H1 (cell line): ENCODE measurements at regions not wholly inside any gene's neighbourhood (a gene's known extent, or its start where the extent isn't known, plus 50 kb on each side); places are given as distances from the start of the nearest gene placed in this dataset.

ENCODE experiments used
- CTCF ChIA-PET: fragments of 300-600 bp; sonication (Branson Sonifier 250); formaldehyde crosslinking; loops from one replicate; lab custom pipeline; 2021; ENCODE audit not compliant: partially characterized antibody; lab: Charles Lee
- POLR2A ChIA-PET: fragments of 300-600 bp; sonication (Branson Sonifier 250); formaldehyde crosslinking; loops from one replicate; lab custom pipeline; 2021; ENCODE audit warnings: inconsistent platforms; ENCODE audit not compliant: partially characterized antibody; lab: Charles Lee
- DNase-seq, 2 experiments: peaks; one replicate each; pipeline versions ENCODE4 v3.0.0 to v3.0.0-alpha.2; 2010 to 2022; ENCODE audit warnings: low spot score in 2 of 2, low read depth in 1 of 2, mixed read lengths in 1 of 2
- FAIRE-seq: peaks from 2 replicates; lab custom pipeline; 2011; peaks lifted over from hg19 to GRCh38; lab: Jason Lieb, UNC
- H2AFZ ChIP-seq: 2 replicates; pipeline ENCODE4 v1.8.1; 2012; ENCODE audit warnings: low read length, inconsistent platforms
- H2AK5ac ChIP-seq: 2 replicates; pipeline ENCODE4 v1.6.1; 2013; ENCODE audit warnings: low read depth, low read length
- H2BK120ac ChIP-seq: replicated peaks from 2 replicates; pipeline ENCODE3; 2013; ENCODE audit warnings: low read depth, low read length, inconsistent platforms
- H2BK12ac ChIP-seq: 2 replicates; pipeline ENCODE4 v1.6.1; 2013; ENCODE audit warnings: low read depth, low read length
- H2BK15ac ChIP-seq: 2 replicates; pipeline ENCODE4 v1.6.1; 2013; ENCODE audit warnings: low read length
- H2BK20ac ChIP-seq: 2 replicates; pipeline ENCODE4 v1.6.1; 2013; ENCODE audit warnings: low read length
- H2BK5ac ChIP-seq: 2 replicates; pipeline ENCODE4 v1.6.1; 2013; ENCODE audit warnings: low read depth, low read length
- H3K14ac ChIP-seq: 2 replicates; pipeline ENCODE4 v1.6.1; 2013; ENCODE audit warnings: inconsistent platforms; ENCODE audit not compliant: insufficient read length
- H3K18ac ChIP-seq: 2 replicates; pipeline ENCODE4 v1.6.1; 2013; ENCODE audit warnings: low read length; ENCODE audit errors: extremely low read depth
- H3K23ac ChIP-seq: 2 replicates; pipeline ENCODE4 v1.6.1; 2013; ENCODE audit warnings: inconsistent platforms; ENCODE audit not compliant: insufficient read length
- H3K23me2 ChIP-seq: 2 replicates; pipeline ENCODE4 v1.6.1; 2013; ENCODE audit warnings: low read depth, low read length
- H3K27ac ChIP-seq: 2 replicates; pipeline ENCODE4 v1.6.1; 2011; ENCODE audit warnings: low read depth, low read length, inconsistent platforms
- H3K27me3 ChIP-seq, 4 experiments: replicated peaks in 1 of 4; 1 replicate in 1 of 4; 2 replicates in 3 of 4; pipeline versions ENCODE4 v1.6.1 to v1.8.1; 2011 to 2013; ENCODE audit warnings: low read length in 3 of 4, mild to moderate bottlenecking in 3 of 4, inconsistent platforms in 2 of 4, mixed read lengths in 2 of 4, moderate library complexity in 1 of 4; ENCODE audit not compliant: control insufficient read depth in 3 of 4, insufficient read depth in 3 of 4; ENCODE audit errors: extremely low read depth in 1 of 4
- H3K36me3 ChIP-seq, 4 experiments: 2 replicates each; pipeline versions ENCODE4 v1.6.1 to v1.8.1; 2011 to 2013; ENCODE audit warnings: mild to moderate bottlenecking in 4 of 4, low read length in 3 of 4, moderate library complexity in 2 of 4, control low read depth in 1 of 4, inconsistent platforms in 1 of 4; ENCODE audit not compliant: insufficient read depth in 4 of 4, control insufficient read depth in 2 of 4
- H3K4ac ChIP-seq: replicated peaks from 2 replicates; pipeline ENCODE3; 2013; ENCODE audit warnings: low read length, low read depth, mixed read lengths, inconsistent platforms; ENCODE audit not compliant: insufficient read length
- H3K4me1 ChIP-seq, 4 experiments: replicated peaks in 1 of 4; 1 replicate in 1 of 4; 2 replicates in 3 of 4; pipeline versions ENCODE4 v1.6.1 to v1.8.1; 2011 to 2013; ENCODE audit warnings: low read length in 3 of 4, inconsistent platforms in 2 of 4, mixed read lengths in 1 of 4; ENCODE audit not compliant: insufficient read depth in 4 of 4, control insufficient read depth in 3 of 4
- H3K4me2 ChIP-seq, 2 experiments: 2 replicates each; pipeline versions ENCODE4 v1.6.1 to v1.8.1; 2011 to 2013; ENCODE audit warnings: low read depth in 2 of 2, low read length in 2 of 2, control low read depth in 1 of 2, inconsistent platforms in 1 of 2, mild to moderate bottlenecking in 1 of 2; ENCODE audit not compliant: insufficient read depth in 1 of 2
- H3K4me3 ChIP-seq, 4 experiments: fragments of 200-600, 300-600 bp in 1 of 4; sonication (generic), shearing (Covaris generic), sonication (Bioruptor Twin) in 1 of 4; 2 replicates each; pipeline versions ENCODE4 v1.5.1 to v1.8.1; 2011 to 2016; ENCODE audit warnings: low read length in 4 of 4, low read depth in 3 of 4, control low read depth in 2 of 4, inconsistent platforms in 2 of 4, mild to moderate bottlenecking in 2 of 4, mixed read lengths in 1 of 4, moderate library complexity in 1 of 4; ENCODE audit not compliant: insufficient read depth in 2 of 4; ENCODE audit errors: extremely low read depth in 1 of 4
- H3K56ac ChIP-seq: replicated peaks from 2 replicates; pipeline ENCODE3; 2013; ENCODE audit warnings: low read depth, mild to moderate bottlenecking, mixed read lengths, low read length, inconsistent platforms; ENCODE audit not compliant: insufficient read length
- H3K79me1 ChIP-seq: 2 replicates; pipeline ENCODE4 v1.6.1; 2013; ENCODE audit warnings: low read depth, low read length, control low read depth
- H3K79me2 ChIP-seq, 2 experiments: 2 replicates each; pipeline versions ENCODE4 v1.6.1 to v1.8.1; 2012 to 2013; ENCODE audit warnings: low read length in 2 of 2, mild to moderate bottlenecking in 2 of 2, inconsistent platforms in 1 of 2; ENCODE audit not compliant: insufficient read depth in 2 of 2, control insufficient read depth in 1 of 2
- H3K9ac ChIP-seq, 4 experiments: replicated peaks in 1 of 4; 1 replicate in 1 of 4; 2 replicates in 3 of 4; pipeline versions ENCODE4 v1.6.1 to v1.8.1; 2011 to 2013; ENCODE audit warnings: low read depth in 3 of 4, low read length in 3 of 4, control low read depth in 2 of 4, mild to moderate bottlenecking in 2 of 4, moderate library complexity in 2 of 4, inconsistent platforms in 1 of 4; ENCODE audit errors: extremely low read depth in 1 of 4
- H3K9me3 ChIP-seq, 2 experiments: 2 replicates each; pipeline versions ENCODE4 v1.6.1 to v1.8.1; 2012 to 2013; ENCODE audit warnings: mild to moderate bottlenecking in 2 of 2, moderate library complexity in 2 of 2, control low read depth in 1 of 2, inconsistent platforms in 1 of 2, low read depth in 1 of 2, low read length in 1 of 2, mixed read lengths in 1 of 2; ENCODE audit not compliant: insufficient read depth in 2 of 2
- H4K20me1 ChIP-seq, 2 experiments: replicated peaks in 1 of 2; 2 replicates each; pipeline versions ENCODE3 to v1.8.1; 2011 to 2013; ENCODE audit warnings: inconsistent platforms in 2 of 2, low read length in 2 of 2, mild to moderate bottlenecking in 1 of 2; ENCODE audit not compliant: insufficient read depth in 2 of 2, control insufficient read depth in 1 of 2
- H4K5ac ChIP-seq: 2 replicates; pipeline ENCODE4 v1.6.1; 2013; ENCODE audit warnings: low read length, low read depth, mixed read lengths, inconsistent platforms; ENCODE audit not compliant: insufficient read length
- H4K8ac ChIP-seq: 2 replicates; pipeline ENCODE4 v1.8.0; 2013; ENCODE audit warnings: mild to moderate bottlenecking, moderate library complexity, low read length, inconsistent platforms; ENCODE audit not compliant: insufficient read depth; ENCODE audit errors: extremely low read depth
- H4K91ac ChIP-seq: replicated peaks from 2 replicates; pipeline ENCODE3; 2013; ENCODE audit warnings: low read length, mixed read lengths, inconsistent platforms; ENCODE audit not compliant: insufficient read length
- FOSL1 ChIP-seq: IDR thresholded peaks from 2 replicates; pipeline ENCODE4 v1.6.1; 2011; ENCODE audit warnings: mild to moderate bottlenecking, low read depth, low read length, moderate library complexity; ENCODE audit not compliant: insufficient read depth
- MAFK ChIP-seq: IDR thresholded peaks from 2 replicates; pipeline ENCODE4 v1.6.1; 2012; ENCODE audit warnings: low read depth, mild to moderate bottlenecking, improper control_type of control experiment, low read length
- NANOG ChIP-seq: IDR thresholded peaks from 2 replicates; pipeline ENCODE4 v1.6.1; 2011; ENCODE audit warnings: low read length, low read depth, mild to moderate bottlenecking, inconsistent platforms; ENCODE audit not compliant: insufficient read depth, poor library complexity, severe bottlenecking
- SIRT6 ChIP-seq: IDR thresholded peaks from one replicate; pipeline ENCODE4 v1.7.1; 2012; ENCODE audit warnings: low read length, inconsistent platforms
- SP1 ChIP-seq: IDR thresholded peaks from 2 replicates; pipeline ENCODE4 v1.6.1; 2011; ENCODE audit warnings: low read depth, low read length
- TAF7 ChIP-seq: optimal IDR thresholded peaks from 2 replicates; pipeline ENCODE3; 2011; ENCODE audit warnings: low read depth, mild to moderate bottlenecking, inconsistent platforms, low read length, moderate library complexity, borderline replicate concordance
- TCF12 ChIP-seq: IDR thresholded peaks from 2 replicates; pipeline ENCODE4 v1.6.1; 2011; ENCODE audit warnings: low read depth, mild to moderate bottlenecking, low read length
- WGBS, 2 experiments: shearing (Covaris generic) in 1 of 2; methylation state at CpG; one replicate each; pipeline versions ENCODE4 v1.1.6 to v1.1.7; 2013 to 2015; ENCODE audit warnings: low lambda C conversion rate in 2 of 2, mixed read lengths in 2 of 2, inconsistent platforms in 1 of 2, low coverage in 1 of 2, missing lambda C conversion rate in 1 of 2; ENCODE audit not compliant: insufficient replicate concordance in 2 of 2, insufficient coverage in 1 of 2, insufficient read length in 1 of 2; ENCODE audit errors: extremely low coverage in 1 of 2, missing lambda C conversion rate in 1 of 2; 5-methylcytosine and 5-hydroxymethylcytosine counted together
- TF ChIP-seq, protein P1 (sequence below): IDR thresholded peaks from 2 replicates; pipeline ENCODE4 v1.6.1; 2012; ENCODE audit warnings: inconsistent platforms
- TF ChIP-seq, protein P2 (sequence below): IDR thresholded peaks from 2 replicates; pipeline ENCODE4 v1.6.1; 2012; ENCODE audit warnings: inconsistent platforms

DNA sequence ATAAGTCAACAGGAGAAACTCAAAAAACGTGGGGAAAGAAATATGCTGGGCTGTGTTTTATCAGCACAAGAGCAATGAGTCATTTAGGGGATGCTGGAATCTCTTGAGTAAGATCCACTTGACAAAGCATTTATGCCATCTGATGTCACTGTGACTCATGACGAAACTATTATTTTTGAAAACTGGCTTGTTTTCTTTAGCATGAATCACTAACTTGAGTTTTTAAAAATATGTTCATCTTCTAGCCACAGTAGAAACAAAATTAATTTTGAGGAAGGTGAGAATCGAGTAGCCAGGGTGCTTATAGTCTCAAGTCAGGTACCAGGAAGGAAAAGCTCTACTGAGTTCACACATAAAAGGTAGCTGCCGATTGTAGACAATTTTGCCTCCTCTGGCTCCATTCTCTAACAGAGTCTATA, 456.2 kb upstream of the MGAT4C start:
- Histone ChIP-seq H4K8ac (no peak overlapping the region), H3K27me3 (no peaks in the 10 kb centered on the region), H3K23ac (no peak overlapping the region), H2BK15ac (no peak overlapping the region), H2BK5ac (no peak overlapping the region), H2BK20ac (no peak overlapping the region), H3K27ac (no peak overlapping the region), H3K79me1 (no peaks in the 10 kb centered on the region), H2BK120ac (no peak overlapping the region), H4K91ac (no peak overlapping the region), H3K79me2 (no peaks in the 10 kb centered on the region), H2AFZ (no peak overlapping the region), H3K4me1 (no peaks in the 10 kb centered on the region), H3K56ac (no peak overlapping the region), H3K4me2 (no peak overlapping the region), H4K20me1 (no peaks in the 10 kb centered on the region), H3K4me3 (no peak overlapping the region), H3K4ac (no peak overlapping the region), H2AK5ac (no peak overlapping the region), H3K36me3 (no peaks in the 10 kb centered on the region; a peak in 1 of 8 replicates), H3K9me3 (peaks cover 12 to 14% of the 10 kb centered on the region in 2 experiments; a peak in 3 of 4 replicates), H3K18ac (no peak overlapping the region), H3K14ac (no peak overlapping the region), H3K23me2 (no peaks in the 10 kb centered on the region), H2BK12ac (no peak overlapping the region), H3K9ac (no peak overlapping the region), H4K5ac (no peak overlapping the region)
- TF ChIP-seq NANOG (no peak), SIRT6 (no peak), FOSL1 (no peak), SP1 (no peak), TAF7 (no peak), TCF12 (no peak), MAFK (no peak)
- TF ChIP-seq, protein P1, sequence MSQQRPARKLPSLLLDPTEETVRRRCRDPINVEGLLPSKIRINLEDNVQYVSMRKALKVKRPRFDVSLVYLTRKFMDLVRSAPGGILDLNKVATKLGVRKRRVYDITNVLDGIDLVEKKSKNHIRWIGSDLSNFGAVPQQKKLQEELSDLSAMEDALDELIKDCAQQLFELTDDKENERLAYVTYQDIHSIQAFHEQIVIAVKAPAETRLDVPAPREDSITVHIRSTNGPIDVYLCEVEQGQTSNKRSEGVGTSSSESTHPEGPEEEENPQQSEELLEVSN, result no peak
- TF ChIP-seq, protein P2, sequence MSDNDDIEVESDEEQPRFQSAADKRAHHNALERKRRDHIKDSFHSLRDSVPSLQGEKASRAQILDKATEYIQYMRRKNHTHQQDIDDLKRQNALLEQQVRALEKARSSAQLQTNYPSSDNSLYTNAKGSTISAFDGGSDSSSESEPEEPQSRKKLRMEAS, result no peak
- 81% methylated on average over 4 of the region's 4 CpGs; no CpG with 5 or more reads in 1 of the 2 experiments for WGBS, 2 experiments
- ChIA-PET CTCF (no interaction called here), POLR2A (no interaction called here)
- no peak for DNase-seq
- no peak for FAIRE-seq
